ENCODE measurements at regions not wholly inside any gene's neighbourhood (a gene's known extent, or its start where the extent isn't known, plus 50 kb on each side); places are given as distances from the start of the nearest gene placed in this dataset.

DNA sequence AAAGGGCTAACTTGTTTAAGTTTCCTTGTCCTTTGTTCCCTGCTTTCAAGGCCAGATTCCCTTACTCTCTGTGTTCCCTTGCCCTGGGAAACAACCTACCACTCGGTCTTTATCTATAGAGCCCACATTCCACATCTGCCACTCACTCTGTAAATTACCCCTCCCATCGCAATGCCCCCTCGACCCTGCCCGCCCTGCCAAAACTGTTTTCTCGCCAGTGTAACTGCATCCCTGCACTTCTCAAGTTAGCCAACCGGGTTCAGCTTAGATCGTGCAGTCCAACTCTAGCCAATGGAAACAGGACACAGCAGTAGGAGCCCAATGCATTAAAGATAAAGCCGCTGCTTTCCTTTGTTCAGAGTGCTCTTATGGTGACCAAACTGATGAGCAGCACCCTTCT is 263.6 kb downstream of the TBL1XR1 start:
- no peak for DNase-seq (ENCODE audit: low spot score)

DNA sequence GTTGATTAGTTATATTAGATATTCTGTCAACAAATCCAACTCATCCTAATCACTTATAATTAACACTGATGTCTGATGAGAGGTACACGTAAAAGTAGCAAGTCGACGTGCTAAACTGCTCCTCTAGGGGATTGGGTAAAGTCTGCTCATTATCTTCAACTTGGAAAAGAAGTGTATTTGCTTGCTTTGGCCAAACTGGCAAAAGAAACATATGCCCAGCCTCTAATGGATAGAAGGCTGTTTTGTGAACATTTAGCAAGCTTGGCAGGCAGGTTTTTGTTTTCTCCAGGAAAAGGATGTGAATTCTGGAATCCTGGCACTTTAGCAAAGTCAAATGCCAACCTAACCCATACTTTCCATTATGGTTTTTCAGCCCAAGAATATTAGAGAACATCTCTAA is 264.8 kb downstream of the TBL1XR1 start:
- DNase-seq (ENCODE audit: low spot score), result no peak

DNA sequence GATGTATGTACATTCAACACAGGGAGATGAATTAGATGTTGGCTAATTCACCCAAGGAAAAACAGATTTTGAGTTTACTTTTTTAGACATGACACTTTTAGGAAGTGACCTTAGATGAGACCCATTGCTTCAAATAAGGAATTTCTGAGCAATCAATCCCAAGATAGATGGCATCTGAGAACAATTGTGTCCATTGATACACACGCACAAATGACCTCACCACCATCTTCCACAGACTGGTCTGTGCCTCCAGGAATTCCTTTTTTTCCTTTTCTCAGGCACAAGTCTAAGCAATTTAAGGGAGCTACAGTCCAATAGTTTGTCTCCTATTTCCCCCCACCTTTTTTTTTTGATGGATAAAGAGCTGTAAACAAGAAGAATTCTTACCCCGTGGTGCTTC is 265.3 kb downstream of the TBL1XR1 start:
- DNase-seq (ENCODE audit: low spot score), result no peak

DNA sequence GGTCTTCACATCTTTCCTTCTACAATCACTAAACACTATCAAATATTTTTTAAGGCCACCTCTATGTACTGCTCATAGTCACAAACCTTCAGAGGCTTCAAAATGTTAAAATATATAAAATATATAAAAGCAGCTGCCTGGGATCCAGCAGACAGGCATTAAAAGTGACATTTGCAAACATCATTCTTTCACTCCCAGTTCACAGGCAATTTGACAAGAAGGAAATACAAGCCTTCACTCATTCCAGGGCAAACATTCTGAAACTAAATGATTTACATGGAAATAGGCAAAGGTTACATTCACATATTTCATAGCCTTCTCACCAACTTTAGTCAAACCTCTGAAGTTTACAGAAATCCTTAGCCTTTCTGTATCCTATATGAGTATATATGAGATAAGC is 266.3 kb downstream of the TBL1XR1 start:
- no peak for DNase-seq (ENCODE audit: low spot score)

DNA sequence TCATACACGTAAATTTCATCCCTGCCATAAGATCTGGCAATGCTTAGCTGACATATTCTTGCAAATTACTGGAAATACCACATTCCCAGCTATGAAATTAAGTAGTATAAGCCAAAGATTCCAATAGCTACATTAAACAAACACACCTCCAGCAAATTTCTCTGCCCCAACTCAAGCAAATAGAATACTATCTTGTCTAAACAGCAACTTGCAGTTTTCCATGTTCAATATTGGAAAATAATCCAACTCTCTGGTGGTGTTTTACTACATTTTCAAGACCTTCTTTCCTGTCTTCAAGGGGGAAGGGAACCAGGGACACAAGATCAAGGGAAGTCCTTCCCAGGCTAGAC is 268.7 kb downstream of the TBL1XR1 start:
- DNase-seq (ENCODE audit: low spot score), result no peak

DNA sequence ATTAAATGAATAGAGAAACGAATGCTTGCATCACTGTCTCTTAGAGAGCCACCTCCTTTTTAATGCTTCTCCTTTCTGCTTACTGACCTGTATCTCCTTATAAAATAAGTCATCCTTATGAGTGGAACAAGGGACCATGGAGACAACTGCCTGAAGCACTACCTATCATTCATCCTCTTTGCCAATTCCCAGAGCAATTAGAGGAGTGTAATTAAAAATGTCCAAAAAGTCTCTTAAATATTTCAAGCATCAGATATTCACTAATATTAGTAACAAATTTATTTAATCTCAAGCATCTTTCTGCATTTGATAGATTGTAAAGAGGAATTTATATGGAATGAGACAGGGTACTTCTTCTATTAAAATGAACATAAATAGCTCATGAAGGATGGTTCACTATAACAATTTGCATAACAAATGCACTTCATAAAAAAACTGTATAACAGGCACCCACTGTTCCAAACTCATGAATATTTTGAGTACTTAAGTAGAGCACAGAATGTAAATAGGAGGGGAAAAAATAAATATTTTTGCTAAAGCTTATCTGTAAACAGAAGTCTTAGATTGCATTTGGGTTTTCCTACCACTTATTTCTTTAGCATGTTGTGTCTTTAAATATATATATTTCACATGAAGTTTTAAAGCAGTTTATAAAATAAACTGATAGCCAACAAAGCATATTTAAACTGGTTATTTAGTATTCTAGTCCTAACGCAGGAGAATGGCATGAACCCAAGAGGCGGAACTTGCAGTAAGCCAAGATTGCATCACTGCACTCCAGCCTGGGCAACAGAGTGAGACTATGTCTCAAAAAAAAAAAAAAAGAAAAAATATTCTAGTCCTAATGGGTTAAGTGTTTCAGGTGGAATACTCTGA is 269.3 kb downstream of the TBL1XR1 start:
- no peak for DNase-seq (ENCODE audit: low spot score)

DNA sequence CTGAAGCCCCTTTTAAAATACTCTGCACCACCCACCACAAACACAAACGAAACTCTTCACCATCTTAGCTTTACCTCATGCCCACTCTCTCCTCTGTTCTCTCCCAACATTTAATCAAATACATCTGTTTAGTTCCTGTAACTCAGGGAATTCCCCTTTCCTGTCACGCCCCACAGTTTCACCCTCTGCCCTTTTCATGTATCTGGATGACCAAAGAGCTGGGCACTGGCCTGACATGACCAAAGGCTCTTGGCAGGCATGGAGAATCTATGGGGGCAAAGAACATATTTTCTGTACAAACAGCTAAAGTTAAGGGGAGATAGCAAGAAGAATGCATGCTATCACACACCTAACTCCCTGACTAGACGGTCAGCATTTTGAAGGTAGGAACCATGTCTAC is 270.0 kb downstream of the TBL1XR1 start:
- DNase-seq (ENCODE audit: low spot score), result no peak

DNA sequence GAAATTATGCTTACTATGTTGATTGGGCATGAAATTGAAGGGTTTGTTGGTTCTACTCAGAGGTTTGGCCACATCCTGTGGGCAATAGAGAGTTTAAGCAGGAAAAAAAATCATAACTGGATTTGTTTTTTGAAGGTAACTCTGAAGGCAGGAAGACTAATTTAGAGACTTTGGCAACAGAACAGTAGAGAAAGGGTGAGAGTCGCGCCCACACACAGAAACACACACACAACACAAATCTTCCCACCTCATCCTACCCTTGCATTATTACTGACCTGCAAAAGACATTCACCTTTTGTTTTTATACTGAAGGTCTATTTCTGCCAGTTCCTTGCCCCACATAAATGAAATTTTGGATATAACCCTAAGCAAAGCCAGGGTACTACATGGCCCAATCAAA is 270.6 kb downstream of the TBL1XR1 start:
- DNase-seq (ENCODE audit: low spot score), result no peak

DNA sequence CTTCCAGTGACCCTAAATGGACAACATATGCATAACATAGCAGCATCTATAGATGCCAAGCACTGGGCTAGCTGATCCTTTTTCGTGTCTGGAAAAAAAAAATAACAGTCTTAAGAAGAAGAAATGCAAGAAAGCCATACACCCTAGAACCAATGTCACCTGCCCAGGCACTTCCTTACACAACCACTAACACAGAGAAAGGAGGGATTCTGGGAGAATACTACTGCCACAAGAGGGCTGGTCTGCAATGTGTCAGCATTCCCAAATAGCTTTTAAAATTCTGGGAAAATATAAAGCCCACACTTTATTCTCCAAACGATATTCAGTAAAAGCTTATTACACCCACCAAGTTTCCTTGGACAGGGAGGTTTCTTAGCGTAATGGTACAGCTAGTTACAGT is 271.2 kb downstream of the TBL1XR1 start:
- DNase-seq (ENCODE audit: low spot score), result no peak

DNA sequence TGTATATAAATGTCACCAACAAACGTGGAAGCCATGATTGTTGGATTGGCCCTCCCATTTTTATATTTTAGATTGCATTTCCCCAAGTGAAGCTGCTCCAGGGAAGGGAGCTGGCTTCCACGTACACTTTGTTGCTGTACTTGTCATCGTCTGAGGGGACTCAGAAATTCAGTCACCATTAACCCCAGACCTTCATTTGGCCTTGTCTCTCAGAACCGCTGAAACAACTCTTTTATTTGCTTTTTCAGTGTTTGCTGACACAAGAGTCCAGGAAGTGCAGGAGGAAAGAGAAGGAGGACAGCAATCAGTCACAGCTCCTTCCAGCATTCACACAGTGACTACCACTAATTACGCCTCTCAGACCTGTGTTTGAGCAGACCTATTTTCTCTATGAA is 276.5 kb downstream of the TBL1XR1 start:
- DNase-seq (ENCODE audit: low spot score), result no peak

DNA sequence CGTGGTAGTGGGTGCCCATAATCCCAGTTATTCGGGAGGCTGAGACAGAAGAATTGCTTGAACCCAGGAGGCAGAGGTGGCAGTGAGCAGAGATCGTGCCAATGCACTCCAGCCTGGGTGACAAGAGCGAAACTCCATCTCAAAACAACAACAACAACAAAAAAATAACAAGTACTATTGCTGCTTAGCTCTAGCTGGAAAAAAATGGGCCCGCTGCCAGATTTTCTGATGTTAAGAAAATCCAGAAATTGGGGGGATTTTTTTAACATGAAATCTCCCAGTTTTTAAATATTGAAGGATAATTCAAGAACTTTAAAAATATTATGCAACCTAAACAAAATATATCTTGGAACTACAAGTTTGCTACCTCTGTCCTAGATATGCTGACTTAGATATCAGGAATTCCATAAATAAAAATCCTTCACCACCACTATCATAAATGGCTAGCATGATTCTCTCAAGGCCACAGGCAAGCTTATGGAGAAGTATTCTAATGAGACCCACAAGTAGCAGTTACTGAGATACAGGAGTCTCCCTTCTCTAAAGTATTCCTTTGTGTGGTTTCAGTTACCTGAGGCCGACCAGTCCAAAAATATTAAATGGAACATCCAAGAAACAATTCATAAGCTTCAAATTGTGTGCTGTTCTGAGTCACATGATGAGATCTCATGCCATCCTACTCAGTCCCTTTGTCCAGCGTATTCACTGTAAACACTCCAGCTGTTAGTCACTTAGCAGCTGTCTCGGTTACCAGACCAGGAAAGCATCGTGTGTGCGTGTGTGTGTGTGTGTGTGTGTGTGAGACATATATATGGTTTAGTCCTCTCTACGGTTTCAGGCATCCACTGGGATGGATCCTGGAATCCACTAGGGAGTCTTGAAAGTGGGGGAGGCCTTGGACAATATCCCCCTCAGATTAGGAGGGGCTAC is 277.2 kb downstream of the TBL1XR1 start:
- no peak for DNase-seq (ENCODE audit: low spot score)

DNA sequence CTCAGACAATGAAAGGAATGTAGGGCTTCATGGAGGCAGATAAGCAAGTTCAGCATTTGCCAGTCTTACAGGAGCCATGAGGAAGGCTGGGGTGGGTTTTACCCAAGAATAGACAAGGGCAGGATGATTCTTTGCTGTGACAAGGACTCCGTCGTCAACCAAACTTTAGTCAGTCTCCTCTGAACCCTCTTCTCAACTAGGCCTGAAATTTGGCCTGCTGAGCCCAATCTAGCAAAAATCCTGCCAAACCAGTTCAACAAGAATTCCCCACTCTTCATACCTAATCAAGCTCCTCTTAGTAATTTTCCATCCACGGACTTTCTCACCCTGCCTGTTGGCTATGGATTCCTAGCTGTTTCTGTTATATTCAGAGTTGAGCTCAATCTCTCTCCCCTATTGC is 280.5 kb downstream of the TBL1XR1 start:
- DNase-seq (ENCODE audit: low spot score), result no peak

DNA sequence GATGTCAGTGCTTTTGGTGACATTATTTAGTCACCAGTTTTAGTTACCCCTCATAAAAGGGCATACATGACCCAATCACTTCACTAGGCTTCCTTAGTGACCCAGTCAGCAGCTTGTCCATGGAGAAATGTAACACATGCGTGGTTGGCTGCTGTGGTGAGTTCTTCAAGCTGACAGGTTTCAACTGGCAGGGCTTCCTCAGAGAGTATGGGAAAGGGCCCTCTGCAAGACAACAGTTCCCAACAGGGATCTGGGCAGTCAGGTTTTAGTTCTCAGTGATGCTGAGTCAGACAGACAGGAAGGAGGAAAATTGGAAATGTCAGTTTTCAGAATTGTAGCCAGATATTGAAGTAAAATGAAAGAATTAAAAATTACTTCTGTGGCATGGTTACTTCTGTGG is 282.5 kb downstream of the TBL1XR1 start:
- DNase-seq (ENCODE audit: low spot score), result no peak

DNA sequence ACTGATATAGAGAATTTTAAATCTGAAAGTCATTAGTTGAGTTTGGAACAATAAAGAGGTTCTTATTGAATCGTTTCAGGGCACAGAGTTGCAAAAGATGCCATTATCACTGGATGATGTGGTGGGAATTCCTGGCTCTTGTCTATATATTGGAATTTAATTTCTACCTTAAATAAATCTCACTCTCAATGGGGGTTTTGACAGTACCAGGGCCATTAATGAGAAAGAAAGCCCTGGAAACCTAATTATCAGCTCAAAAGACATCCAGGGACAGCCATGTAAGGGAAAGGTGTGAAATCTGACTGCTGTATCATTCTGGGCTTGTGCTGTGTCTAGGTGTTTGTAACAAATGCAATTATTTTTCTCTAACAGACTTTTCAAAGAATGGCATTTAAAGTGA is 285.7 kb downstream of the TBL1XR1 start:
- DNase-seq (ENCODE audit: low spot score), result no peak

DNA sequence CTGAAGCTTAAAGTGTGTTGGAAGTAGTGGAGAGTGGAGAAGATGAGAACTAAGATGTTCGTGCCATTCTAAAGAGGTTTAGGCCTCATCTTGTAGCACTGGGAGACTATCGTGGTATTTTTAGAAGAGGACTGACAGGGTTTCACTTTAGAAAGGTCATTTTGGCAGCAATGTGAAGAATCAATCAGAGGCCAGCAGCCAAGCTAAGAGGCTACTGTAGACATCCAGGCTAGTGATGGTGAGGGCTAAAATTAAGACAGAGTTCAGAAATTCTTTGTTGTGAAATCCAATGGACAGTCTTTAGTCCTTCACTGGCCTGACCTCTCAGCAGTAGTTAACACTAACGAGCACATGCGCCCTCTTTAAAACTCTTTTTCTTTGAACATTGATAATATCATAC is 288.2 kb downstream of the TBL1XR1 start:
- no peak for DNase-seq (ENCODE audit: low spot score)

DNA sequence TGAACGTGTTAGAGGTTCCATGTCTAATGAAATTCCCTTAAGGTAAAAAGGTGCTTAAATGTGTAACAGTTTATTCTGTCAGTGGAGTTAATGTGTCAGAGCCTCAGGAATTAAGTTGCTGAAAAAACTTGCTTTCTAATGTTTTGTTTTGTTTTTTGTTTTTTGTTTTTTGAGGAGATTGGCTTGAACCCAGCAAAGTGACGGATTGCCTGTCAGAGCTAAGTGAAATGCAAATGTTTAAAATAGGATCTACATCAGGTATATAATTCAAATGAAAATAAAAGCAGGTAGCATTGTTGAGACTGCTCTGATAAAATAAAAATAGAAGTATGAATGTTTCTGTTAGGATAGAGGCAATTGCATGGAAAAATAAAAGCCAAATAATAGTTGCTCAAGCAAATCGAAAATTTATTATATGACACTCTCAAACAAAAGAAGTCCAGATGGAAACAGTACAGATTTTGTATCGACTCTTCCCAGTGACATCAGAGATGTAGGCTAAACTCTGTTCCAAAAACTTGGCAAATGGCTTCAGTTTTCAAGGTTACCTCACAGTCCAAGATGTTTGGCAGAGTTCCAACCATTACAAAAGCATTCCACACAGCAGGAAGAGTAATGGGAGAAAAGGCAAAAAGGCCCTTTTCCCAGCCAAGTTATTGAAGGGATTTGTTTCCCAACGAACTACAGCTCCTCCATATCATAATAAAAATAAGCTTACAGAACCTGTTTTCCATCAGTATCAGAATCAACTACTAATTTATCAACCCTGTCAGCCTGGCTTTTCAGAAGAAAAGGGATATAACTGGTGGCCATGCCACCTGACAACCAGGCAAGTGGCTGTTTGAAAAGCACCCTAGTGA is 291.0 kb downstream of the TBL1XR1 start:
- peak; percentile 68 for DNase-seq (ENCODE audit: low spot score)

DNA sequence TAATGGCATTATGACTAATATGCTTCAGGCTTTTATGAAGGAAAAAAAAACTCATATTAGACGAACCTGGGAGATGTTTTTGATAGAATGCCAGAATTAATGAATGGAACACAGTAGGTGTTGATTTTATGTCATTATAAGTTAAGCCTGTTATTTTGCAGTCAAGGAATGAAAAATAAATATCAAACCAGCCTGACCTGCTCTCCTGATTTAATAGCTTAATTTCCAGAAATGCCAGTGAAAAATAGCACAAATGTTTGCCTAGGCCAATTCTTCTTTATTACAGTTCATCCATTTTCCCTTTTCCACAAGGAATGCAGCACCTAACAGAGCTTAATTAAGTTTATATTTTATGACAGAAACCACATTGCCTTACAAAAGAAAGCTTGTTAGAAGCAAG is 292.0 kb downstream of the TBL1XR1 start:
- DNase-seq (ENCODE audit: low spot score), result no peak

DNA sequence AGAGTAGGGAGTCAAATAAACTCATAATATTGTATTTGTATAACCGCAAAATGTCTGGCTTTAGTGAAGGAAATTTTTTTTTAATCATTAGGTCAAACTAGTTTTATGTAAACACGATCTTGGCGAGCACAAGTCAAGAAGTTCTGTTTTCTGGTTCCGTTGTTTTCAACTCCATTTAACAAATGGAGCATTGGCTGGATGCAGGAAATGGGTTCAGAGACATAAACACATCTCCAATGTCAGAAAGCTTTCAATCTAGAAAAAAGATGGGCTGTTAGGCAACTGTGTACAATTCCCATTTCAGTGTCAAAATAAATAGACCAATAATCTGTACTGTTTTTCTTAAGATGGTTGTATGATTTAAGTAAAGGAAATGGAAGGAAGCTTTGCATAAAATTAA is 292.8 kb downstream of the TBL1XR1 start:
- no peak for DNase-seq (ENCODE audit: low spot score)

DNA sequence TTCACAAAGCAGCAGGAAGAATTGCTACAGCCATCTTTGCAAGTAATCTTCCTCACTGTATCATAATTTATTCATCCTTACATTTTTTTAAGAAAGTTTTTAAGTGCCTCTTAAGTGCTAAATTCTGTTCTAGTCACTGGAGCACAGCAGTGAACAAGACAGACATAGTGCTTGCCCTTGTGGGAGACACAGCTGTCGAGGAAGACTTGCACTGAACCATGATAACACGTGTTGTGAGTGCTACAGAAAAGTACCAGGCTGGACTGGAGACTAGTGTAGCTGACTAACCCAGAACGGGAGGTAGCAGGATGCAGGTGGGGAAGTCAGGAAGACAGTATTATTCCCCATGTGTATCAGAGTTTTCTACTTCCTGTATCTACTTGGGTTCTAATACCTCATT is 300.6 kb downstream of the TBL1XR1 start:
- no peak for DNase-seq (ENCODE audit: low spot score)

DNA sequence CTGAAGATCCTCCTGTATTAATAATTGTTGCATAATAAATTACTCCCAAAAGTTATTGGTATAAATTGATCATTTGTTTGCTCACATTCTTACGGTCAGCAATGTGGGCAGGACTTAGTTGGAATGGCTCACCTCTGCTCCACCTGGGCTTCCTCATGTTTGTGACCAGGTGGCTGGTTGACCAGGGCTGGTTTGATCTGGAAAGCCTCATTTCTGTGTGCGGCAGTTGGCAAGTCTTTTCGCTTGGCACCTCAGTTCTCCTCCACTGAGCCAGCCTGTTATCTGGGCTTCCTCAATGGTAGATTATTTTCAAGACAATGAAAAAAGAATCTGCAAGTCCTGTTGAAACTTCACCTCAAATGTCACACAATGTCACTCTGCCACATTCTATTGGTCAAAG is 301.1 kb downstream of the TBL1XR1 start:
- DNase-seq (ENCODE audit: low spot score), result no peak

DNA sequence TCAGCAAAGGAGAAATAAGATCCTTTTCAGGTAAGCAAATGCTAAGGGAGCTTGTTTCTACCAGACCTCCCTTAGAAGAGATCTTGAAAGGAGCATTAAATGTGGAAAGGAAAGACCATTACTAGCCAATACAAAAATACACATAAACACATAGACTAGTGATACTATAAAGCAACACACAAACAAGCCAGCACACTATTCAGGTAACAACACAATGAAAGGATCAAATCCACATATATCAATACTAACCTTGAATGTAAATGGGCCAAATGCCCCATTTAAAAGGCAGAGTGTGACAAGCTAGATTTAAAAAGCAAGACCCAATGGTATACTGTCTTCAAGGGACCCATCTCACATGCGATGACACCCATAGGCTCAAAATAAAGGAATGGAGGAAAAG is 317.6 kb downstream of the TBL1XR1 start:
- no peak for DNase-seq (ENCODE audit: low spot score)

DNA sequence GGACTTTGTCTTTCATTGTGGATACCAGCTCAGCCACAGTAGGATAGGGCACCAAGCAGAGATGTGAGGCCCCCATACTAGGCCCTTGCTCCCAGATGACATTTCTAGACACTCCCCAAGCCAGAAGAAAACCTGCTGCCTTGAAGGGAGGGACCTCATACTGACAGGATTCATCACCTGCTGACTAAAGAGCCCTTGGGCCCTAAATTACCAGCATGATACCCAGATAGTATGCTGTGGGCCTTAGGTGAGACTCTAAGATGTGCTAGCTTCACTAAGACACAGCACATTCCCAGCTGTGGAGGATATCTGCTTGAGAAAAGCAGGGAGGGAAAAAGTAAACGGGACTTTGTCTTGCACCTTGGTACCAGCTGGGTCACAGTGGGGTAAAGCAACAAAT is 324.0 kb downstream of the TBL1XR1 start:
- no peak for DNase-seq (ENCODE audit: low spot score)

Data from umbilical cord (tissue), 1 donor.